Upper lobe of left lung (tissue), 4 donors: ENCODE measurements at regions not wholly inside any gene's neighbourhood (a gene's known extent, or its start where the extent isn't known, plus 50 kb on each side); places are given as distances from the start of the nearest gene placed in this dataset.

Experiments used
- POLR2AphosphoS5 ChIP-seq, 2 donors: sonication (generic); formaldehyde crosslinking; IDR thresholded peaks; one replicate each; pipeline ENCODE4 v1.5.1; 2017; ENCODE audit warnings: antibody characterized with exemption in 2 of 2
- TF ChIP-seq, protein P1 (sequence below), 6 experiments: fragments of 450-650 bp in 4 of 6; fragments of 200-600 bp in 2 of 6; sonication (generic) in 2 of 6; IDR thresholded peaks; one replicate each; pipeline ENCODE4 v1.5.1; 2016 to 2019; ENCODE audit warnings: antibody characterized with exemption in 6 of 6

DNA sequence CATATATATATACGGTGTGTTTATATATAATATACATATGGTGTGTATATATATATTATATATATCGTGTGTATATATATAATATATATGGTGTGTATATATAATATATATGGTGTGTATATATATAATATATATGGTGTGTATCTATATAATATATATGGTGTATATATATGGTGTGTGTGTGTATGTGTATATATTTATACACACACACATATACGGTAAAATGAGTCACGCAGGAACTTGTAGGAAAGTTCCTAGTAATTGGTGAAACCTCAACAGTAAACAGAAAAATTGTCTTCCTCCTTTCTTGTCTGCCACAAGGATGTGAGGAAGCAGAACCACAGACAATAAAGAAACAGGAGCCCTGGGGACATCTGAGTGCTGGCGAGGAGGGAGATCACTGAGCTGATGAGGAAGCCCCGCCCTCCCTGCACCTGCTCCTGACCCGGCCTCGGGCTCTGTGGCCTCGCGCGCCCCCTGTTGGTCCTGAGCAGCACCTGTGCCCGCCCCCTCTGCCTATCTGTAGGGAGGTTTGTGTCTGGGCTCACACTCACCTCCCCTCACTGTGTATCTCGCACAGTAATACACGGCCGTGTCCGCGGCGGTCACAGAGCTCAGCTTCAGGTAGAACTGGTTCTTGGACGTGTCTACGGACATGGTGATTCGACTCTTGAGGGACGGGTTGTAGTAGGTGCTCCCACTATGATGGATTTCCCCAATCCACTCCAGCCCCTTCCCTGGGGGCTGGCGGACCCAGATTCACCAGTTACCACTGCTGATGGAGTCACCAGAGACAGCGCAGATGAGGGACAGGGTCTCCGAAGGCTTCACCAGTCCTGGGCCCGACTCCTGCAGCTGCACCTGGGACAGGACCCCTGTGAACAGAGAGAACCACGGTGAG lies 1079.4 kb downstream of the TMEM121 start:
- TF ChIP-seq, protein P1, sequence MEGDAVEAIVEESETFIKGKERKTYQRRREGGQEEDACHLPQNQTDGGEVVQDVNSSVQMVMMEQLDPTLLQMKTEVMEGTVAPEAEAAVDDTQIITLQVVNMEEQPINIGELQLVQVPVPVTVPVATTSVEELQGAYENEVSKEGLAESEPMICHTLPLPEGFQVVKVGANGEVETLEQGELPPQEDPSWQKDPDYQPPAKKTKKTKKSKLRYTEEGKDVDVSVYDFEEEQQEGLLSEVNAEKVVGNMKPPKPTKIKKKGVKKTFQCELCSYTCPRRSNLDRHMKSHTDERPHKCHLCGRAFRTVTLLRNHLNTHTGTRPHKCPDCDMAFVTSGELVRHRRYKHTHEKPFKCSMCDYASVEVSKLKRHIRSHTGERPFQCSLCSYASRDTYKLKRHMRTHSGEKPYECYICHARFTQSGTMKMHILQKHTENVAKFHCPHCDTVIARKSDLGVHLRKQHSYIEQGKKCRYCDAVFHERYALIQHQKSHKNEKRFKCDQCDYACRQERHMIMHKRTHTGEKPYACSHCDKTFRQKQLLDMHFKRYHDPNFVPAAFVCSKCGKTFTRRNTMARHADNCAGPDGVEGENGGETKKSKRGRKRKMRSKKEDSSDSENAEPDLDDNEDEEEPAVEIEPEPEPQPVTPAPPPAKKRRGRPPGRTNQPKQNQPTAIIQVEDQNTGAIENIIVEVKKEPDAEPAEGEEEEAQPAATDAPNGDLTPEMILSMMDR (IDR thresholded peaks at IDR 0.05) = peak in 1 of 6 experiments; percentile 23
- no peak for TF ChIP-seq POLR2AphosphoS5 (IDR thresholded peaks at IDR 0.05)
